Skeletal muscle tissue (tissue), 3 donors: ENCODE measurements at regions not wholly inside any gene's neighbourhood (a gene's known extent, or its start where the extent isn't known, plus 50 kb on each side); places are given as distances from the start of the nearest gene placed in this dataset.

Experiments used
- H3K27ac ChIP-seq: one replicate; pipeline ENCODE4 v1.7.0; 2013; ENCODE audit warnings: mild to moderate bottlenecking, low read depth, low read length, inconsistent platforms
- H3K27me3 ChIP-seq, 3 donors: one replicate each; pipeline ENCODE4 v1.7.0; 2013; ENCODE audit warnings: low read length in 3 of 3; ENCODE audit not compliant: control insufficient read depth in 3 of 3, insufficient read depth in 3 of 3
- H3K36me3 ChIP-seq, 3 donors: one replicate each; pipeline ENCODE4 v1.7.0; 2013; ENCODE audit warnings: low read length in 3 of 3; ENCODE audit not compliant: control insufficient read depth in 3 of 3, insufficient read depth in 3 of 3
- H3K4me1 ChIP-seq, 3 donors: one replicate each; pipeline ENCODE4 v1.7.0; 2013; ENCODE audit warnings: low read length in 3 of 3, mild to moderate bottlenecking in 3 of 3; ENCODE audit not compliant: control insufficient read depth in 3 of 3, insufficient read depth in 3 of 3
- H3K4me3 ChIP-seq, 3 donors: one replicate each; pipeline ENCODE4 v1.7.0; 2013; ENCODE audit warnings: low read length in 3 of 3
- H3K9ac ChIP-seq, 3 donors: one replicate each; pipeline ENCODE4 v1.7.0; 2013; ENCODE audit warnings: low read length in 3 of 3, mild to moderate bottlenecking in 3 of 3, moderate library complexity in 2 of 3, low read depth in 1 of 3
- H3K9me3 ChIP-seq, 3 donors: one replicate each; pipeline ENCODE4 v1.7.0; 2013; ENCODE audit warnings: low read length in 3 of 3; ENCODE audit not compliant: control insufficient read depth in 3 of 3
- donor health status: Osteomylitis.

- Histone ChIP-seq H3K9ac (no peak overlapping the region), H3K9me3 (no peaks in the 10 kb centered on the region), H3K27me3 (no peaks in the 10 kb centered on the region), H3K4me3 (no peak overlapping the region), H3K27ac (no peak overlapping the region), H3K36me3 (no peaks in the 10 kb centered on the region), H3K4me1 (peaks cover 2 to 4% (median 4%) of the 10 kb centered on the region in 3 donors)
Measured at GRCh38 chr9:14423815-14424261, 109.9 kb upstream of the NFIB start.

GRCh38 chr9:14421291-14421690 is 107.3 kb upstream of the NFIB start:
- Histone ChIP-seq H3K27ac (no peak overlapping the region), H3K9ac (no peak overlapping the region), H3K4me1 (no peaks in the 10 kb centered on the region), H3K4me3 (no peak overlapping the region), H3K27me3 (no peaks in the 10 kb centered on the region), H3K9me3 (no peaks in the 10 kb centered on the region), H3K36me3 (no peaks in the 10 kb centered on the region)

DNA sequence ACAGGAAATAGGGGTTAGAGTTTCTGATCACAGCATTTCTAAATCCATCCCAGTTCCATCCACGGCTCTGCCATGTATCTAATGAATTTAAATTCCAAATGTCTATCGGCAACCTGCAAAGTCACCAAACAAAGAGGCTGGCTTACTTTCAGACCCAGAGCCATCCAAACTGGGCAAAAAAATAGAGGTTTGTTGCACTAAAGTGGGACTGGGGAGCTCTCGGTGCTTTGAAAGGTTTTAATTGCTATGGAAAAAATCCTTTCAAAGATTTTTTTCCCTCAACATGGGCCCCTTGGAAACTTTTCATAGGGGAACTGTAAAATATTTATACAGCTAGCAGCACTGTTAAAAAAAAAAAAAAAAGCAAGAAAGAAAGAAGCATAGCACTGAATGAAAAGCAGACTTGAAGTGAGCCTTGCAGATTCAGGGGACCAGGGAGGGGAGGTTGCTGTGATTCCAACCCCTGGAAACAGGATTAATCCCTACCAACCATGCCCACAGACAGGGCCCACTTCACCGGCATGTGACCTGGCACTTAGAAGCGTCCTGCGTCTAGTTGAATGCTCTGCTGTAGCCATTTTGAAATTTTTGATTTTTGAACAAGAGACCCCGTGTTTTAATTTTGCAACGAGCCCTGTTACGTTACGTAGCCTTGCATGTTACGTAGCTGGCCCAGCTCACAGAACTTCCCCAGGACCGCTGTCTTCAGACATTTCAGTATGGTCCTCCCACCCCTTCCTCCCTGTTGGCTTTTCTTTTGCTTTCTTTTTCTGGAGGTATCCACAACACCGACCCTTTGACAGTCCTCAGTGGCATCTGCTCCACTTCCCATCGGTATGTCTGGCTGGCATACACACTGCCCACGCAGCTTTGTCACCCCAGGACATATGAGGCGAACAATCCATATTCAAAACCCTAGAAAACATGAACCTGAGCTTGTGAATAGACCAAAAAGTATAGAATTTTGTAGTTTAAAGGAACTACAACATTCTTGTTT is 105.3 kb upstream of the NFIB start:
- H3K27ac ChIP-seq, result no peak overlapping the region

DNA sequence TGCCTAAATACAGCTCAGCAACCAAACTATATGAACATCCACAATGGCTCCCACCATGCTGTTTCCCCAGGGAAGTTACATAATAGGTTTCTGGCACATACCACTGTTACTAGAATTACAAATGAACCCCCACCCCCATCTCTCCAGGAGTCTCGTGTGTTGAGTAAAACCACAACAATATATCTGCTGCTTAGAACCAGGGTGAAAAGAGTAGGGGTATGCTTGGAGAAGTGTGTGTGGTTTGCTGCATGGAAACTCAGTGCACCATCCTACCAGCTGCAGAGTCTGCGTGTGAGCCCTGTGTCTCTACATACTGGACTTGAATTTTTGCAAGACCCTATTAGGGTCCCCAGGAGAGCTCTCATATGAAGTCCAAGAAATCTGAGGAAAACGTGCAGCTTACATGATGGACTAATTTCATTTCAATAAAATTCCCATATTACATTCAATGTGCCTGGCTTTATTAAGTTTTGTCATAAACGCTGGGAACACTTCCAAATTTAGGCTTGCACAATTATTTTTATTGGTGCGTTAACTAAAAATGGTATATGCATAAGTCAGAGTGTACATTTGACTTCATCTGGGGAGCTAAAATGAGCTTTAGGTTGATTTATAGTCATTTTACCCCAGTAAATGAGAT is 104.5 kb upstream of the NFIB start:
- no peaks in the 10 kb centered on the region for H3K4me1 ChIP-seq
- H3K9ac ChIP-seq, result no peak overlapping the region
- no peak overlapping the region for H3K27ac ChIP-seq
- H3K9me3 ChIP-seq, result no peaks in the 10 kb centered on the region
- no peaks in the 10 kb centered on the region for H3K27me3 ChIP-seq
- H3K36me3 ChIP-seq, result no peaks in the 10 kb centered on the region
- no peak overlapping the region for H3K4me3 ChIP-seq

More for the DNA sequence above, 105.3 kb upstream of the NFIB start:
- peak overlapping the region in 1 of 3 donors; percentile 33 for H3K9ac ChIP-seq
- H3K4me1 ChIP-seq, result no peaks in the 10 kb centered on the region
- H3K36me3 ChIP-seq, result no peaks in the 10 kb centered on the region
- H3K4me3 ChIP-seq, result peak overlapping the region; percentile 15 to 56 (median 38)
- H3K27me3 ChIP-seq, result no peaks in the 10 kb centered on the region
- no peaks in the 10 kb centered on the region for H3K9me3 ChIP-seq

- no peak overlapping the region for H3K27ac ChIP-seq
- no peaks in the 10 kb centered on the region for H3K9me3 ChIP-seq
- H3K4me3 ChIP-seq, result no peak overlapping the region
- no peaks in the 10 kb centered on the region for H3K4me1 ChIP-seq
- H3K36me3 ChIP-seq, result no peaks in the 10 kb centered on the region
- no peak overlapping the region for H3K9ac ChIP-seq
- H3K27me3 ChIP-seq, result no peaks in the 10 kb centered on the region
Measured at GRCh38 chr9:14417237-14417636, 103.3 kb upstream of the NFIB start.

DNA sequence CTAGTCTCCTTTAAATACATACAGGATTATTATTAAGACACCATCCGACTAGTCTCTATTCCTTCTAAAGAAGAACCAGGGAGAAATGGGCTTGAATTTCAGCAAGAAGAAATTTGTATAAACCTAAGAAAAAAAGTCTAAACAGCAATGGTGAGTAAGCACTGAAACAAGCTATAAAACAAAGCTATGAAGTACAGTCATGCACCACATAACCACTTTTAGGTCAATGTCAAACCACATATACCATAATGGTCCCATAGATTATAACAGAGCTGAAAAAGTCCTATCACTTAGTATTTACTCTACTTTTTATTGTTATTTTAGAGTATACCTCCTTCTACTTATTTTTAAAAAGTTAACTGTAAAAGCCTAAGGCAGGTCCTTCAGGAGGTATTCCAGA is 102.0 kb upstream of the NFIB start:
- Histone ChIP-seq H3K27me3 (no peaks in the 10 kb centered on the region), H3K27ac (no peak overlapping the region), H3K9ac (no peak overlapping the region), H3K36me3 (no peaks in the 10 kb centered on the region), H3K4me3 (no peak overlapping the region), H3K9me3 (no peaks in the 10 kb centered on the region), H3K4me1 (no peaks in the 10 kb centered on the region)

- no peaks in the 10 kb centered on the region for H3K4me1 ChIP-seq
- H3K27me3 ChIP-seq, result no peaks in the 10 kb centered on the region
- H3K27ac ChIP-seq, result no peak overlapping the region
- no peak overlapping the region for H3K4me3 ChIP-seq
- no peaks in the 10 kb centered on the region for H3K36me3 ChIP-seq
- no peak overlapping the region for H3K9ac ChIP-seq
- H3K9me3 ChIP-seq, result no peaks in the 10 kb centered on the region
Measured at GRCh38 chr9:14413812-14414211, 99.9 kb upstream of the NFIB start.

- Histone ChIP-seq H3K4me1 (no peaks in the 10 kb centered on the region), H3K9me3 (no peaks in the 10 kb centered on the region), H3K4me3 (no peak overlapping the region), H3K36me3 (no peaks in the 10 kb centered on the region), H3K27ac (no peak overlapping the region), H3K27me3 (no peaks in the 10 kb centered on the region), H3K9ac (no peak overlapping the region)
Measured at GRCh38 chr9:14412775-14413174, 98.8 kb upstream of the NFIB start.

GRCh38 chr9:14406463-14406862 is 92.5 kb upstream of the NFIB start:
- Histone ChIP-seq H3K9ac (no peak overlapping the region), H3K9me3 (peaks cover 0 to 4% (median 0%) of the 10 kb centered on the region in 3 donors), H3K4me1 (no peaks in the 10 kb centered on the region), H3K27me3 (no peaks in the 10 kb centered on the region), H3K4me3 (no peak overlapping the region), H3K36me3 (no peaks in the 10 kb centered on the region), H3K27ac (no peak overlapping the region)

- H3K27ac ChIP-seq, result no peak overlapping the region
- peaks cover 0 to 9% (median 0%) of the 10 kb centered on the region in 3 donors for H3K4me1 ChIP-seq
- H3K9me3 ChIP-seq, result peaks cover 0 to 4% (median 0%) of the 10 kb centered on the region in 3 donors
- no peak overlapping the region for H3K4me3 ChIP-seq
- H3K9ac ChIP-seq, result no peak overlapping the region
- no peaks in the 10 kb centered on the region for H3K27me3 ChIP-seq
- H3K36me3 ChIP-seq, result no peaks in the 10 kb centered on the region
Measured at GRCh38 chr9:14405176-14405706, 91.3 kb upstream of the NFIB start.
